Esophagus muscularis mucosa (tissue), 4 donors: ENCODE measurements at regions not wholly inside any gene's neighbourhood (a gene's known extent, or its start where the extent isn't known, plus 50 kb on each side); places are given as distances from the start of the nearest gene placed in this dataset.

Experiments
- DNase-seq: peaks from one replicate; pipeline ENCODE4 v3.0.0-alpha.2; 2017; ENCODE audit errors: extremely low spot score
- H3K27ac ChIP-seq, 4 donors: fragments of 200-600 bp; sonication (generic); replicated peaks in 1 of 4; 1 replicate in 3 of 4; 2 replicates in 1 of 4; pipeline ENCODE4 v1.5.1; 2016 to 2019; ENCODE audit warnings: mild to moderate bottlenecking in 1 of 4
- H3K27me3 ChIP-seq, 4 donors: fragments of 200-600 bp; sonication (generic); one replicate each; pipeline versions ENCODE4 v1.5.1 to v1.6.0; 2016 to 2019
- H3K36me3 ChIP-seq, 4 donors: fragments of 200-600 bp; sonication (generic); one replicate each; pipeline ENCODE4 v1.5.1; 2016 to 2019
- H3K4me1 ChIP-seq, 4 donors: fragments of 200-600 bp; sonication (generic); one replicate each; pipeline ENCODE4 v1.5.1; 2016 to 2019
- H3K4me3 ChIP-seq, 4 donors: fragments of 200-600 bp; sonication (generic); 1 replicate in 2 of 4; 2 replicates in 2 of 4; pipeline ENCODE4 v1.5.1; 2016 to 2019; ENCODE audit warnings: mild to moderate bottlenecking in 4 of 4, moderate library complexity in 1 of 4
- H3K9me3 ChIP-seq, 4 donors: fragments of 200-600 bp; sonication (generic); 1 replicate in 3 of 4; 2 replicates in 1 of 4; pipeline ENCODE4 v1.5.1; 2016 to 2019
- CTCF ChIP-seq, 3 experiments: fragments of 200-600 bp in 2 of 3; fragments of 450-650 bp in 1 of 3; sonication (generic) in 2 of 3; IDR thresholded peaks; one replicate each; pipeline ENCODE4 v1.5.1; 2017 to 2019; ENCODE audit warnings: antibody characterized with exemption in 3 of 3, mild to moderate bottlenecking in 2 of 3, moderate library complexity in 1 of 3
- EP300 ChIP-seq: sonication (generic); formaldehyde crosslinking; IDR thresholded peaks from one replicate; pipeline ENCODE4 v1.6.1; 2017; ENCODE audit warnings: antibody characterized with exemption
- POLR2A ChIP-seq: fragments of 450-650 bp; IDR thresholded peaks from one replicate; pipeline ENCODE4 v1.6.1; 2017; ENCODE audit warnings: antibody characterized with exemption, moderate library complexity, mild to moderate bottlenecking, low read depth
- POLR2AphosphoS5 ChIP-seq, 2 donors: sonication (generic); formaldehyde crosslinking; IDR thresholded peaks; one replicate each; pipeline ENCODE4 v1.6.1; 2017; ENCODE audit warnings: antibody characterized with exemption in 2 of 2
- WGBS: methylation state at CpG from one replicate; pipeline ENCODE4 v1.1.5; 2018; 5-methylcytosine and 5-hydroxymethylcytosine counted together
- intact Hi-C: fragments of 100-400 bp; cut with DNase I; formaldehyde crosslinking; loops from one replicate; pipeline ENCODE4 v1.15.1; 2023

- H3K9me3 ChIP-seq = no peaks in the 10 kb centered on the region
- no peaks in the 10 kb centered on the region for H3K27me3 ChIP-seq
- intact Hi-C loops = no loop called here
- no peak for DNase-seq
- H3K27ac ChIP-seq = no peak overlapping the region
- H3K4me3 ChIP-seq = no peak overlapping the region
- TF ChIP-seq POLR2A (no peak), POLR2AphosphoS5 (IDR thresholded peaks at IDR 0.05) (no peak), CTCF (IDR thresholded peaks at IDR 0.05) (no peak), EP300 (no peak)
- 77% methylated on average over 3 of the region's 3 CpGs for WGBS
- H3K4me1 ChIP-seq = no peaks in the 10 kb centered on the region
- H3K36me3 ChIP-seq = no peaks in the 10 kb centered on the region
Observed at GRCh38 chr13:22053053-22053452, 382.2 kb downstream of the FGF9 start.

GRCh38 chr13:22055259-22055658 is 384.4 kb downstream of the FGF9 start:
- intact Hi-C loops = no loop called here
- no peaks in the 10 kb centered on the region for H3K36me3 ChIP-seq
- 52% methylated on average over 5 of the region's 5 CpGs for WGBS
- no peak overlapping the region for H3K4me3 ChIP-seq
- no peaks in the 10 kb centered on the region for H3K9me3 ChIP-seq
- H3K27ac ChIP-seq = no peak overlapping the region
- DNase-seq = peak; percentile 50
- H3K27me3 ChIP-seq = no peaks in the 10 kb centered on the region
- no peaks in the 10 kb centered on the region for H3K4me1 ChIP-seq
- TF ChIP-seq POLR2A (no peak), EP300 (no peak), CTCF (IDR thresholded peaks at IDR 0.05) (no peak), POLR2AphosphoS5 (IDR thresholded peaks at IDR 0.05) (no peak)

GRCh38 chr13:22060187-22060586 is 389.3 kb downstream of the FGF9 start:
- Histone ChIP-seq H3K36me3 (no peaks in the 10 kb centered on the region), H3K27me3 (no peaks in the 10 kb centered on the region), H3K4me1 (no peaks in the 10 kb centered on the region), H3K27ac (no peak overlapping the region), H3K4me3 (no peak overlapping the region), H3K9me3 (no peaks in the 10 kb centered on the region)
- intact Hi-C loops = no loop called here
- 60% methylated on average over 6 of the region's 6 CpGs for WGBS
- TF ChIP-seq EP300 (no peak), POLR2AphosphoS5 (IDR thresholded peaks at IDR 0.05) (no peak), POLR2A (no peak), CTCF (IDR thresholded peaks at IDR 0.05) (no peak)
- DNase-seq = peak; percentile 81

- no peaks in the 10 kb centered on the region for H3K9me3 ChIP-seq
- intact Hi-C loops = no loop called here
- no peaks in the 10 kb centered on the region for H3K4me1 ChIP-seq
- H3K27me3 ChIP-seq = no peaks in the 10 kb centered on the region
- H3K36me3 ChIP-seq = no peaks in the 10 kb centered on the region
- H3K4me3 ChIP-seq = no peak overlapping the region
- no peak overlapping the region for H3K27ac ChIP-seq
- no peak for TF ChIP-seq POLR2AphosphoS5 (IDR thresholded peaks at IDR 0.05)
- no peak for TF ChIP-seq POLR2A
- no peak for TF ChIP-seq EP300
- no peak for TF ChIP-seq CTCF (IDR thresholded peaks at IDR 0.05)
- DNase-seq = peak; percentile 78
- 89% methylated on average over 7 of the region's 8 CpGs for WGBS
Observed at GRCh38 chr13:22061371-22061805, 390.5 kb downstream of the FGF9 start.

GRCh38 chr13:22061806-22062391 is 391.0 kb downstream of the FGF9 start:
- intact Hi-C loops = no loop called here
- Histone ChIP-seq H3K4me1 (no peaks in the 10 kb centered on the region), H3K4me3 (no peak overlapping the region), H3K9me3 (no peaks in the 10 kb centered on the region), H3K36me3 (no peaks in the 10 kb centered on the region), H3K27ac (no peak overlapping the region), H3K27me3 (no peaks in the 10 kb centered on the region)
- WGBS = 69% methylated on average over 7 of the region's 7 CpGs
- TF ChIP-seq CTCF (IDR thresholded peaks at IDR 0.05) (no peak), POLR2A (no peak), EP300 (no peak), POLR2AphosphoS5 (IDR thresholded peaks at IDR 0.05) (no peak)
- DNase-seq = peak; percentile 87
